NCI-H226 (cell line): ENCODE measurements at regions not wholly inside any gene's neighbourhood (a gene's known extent, or its start where the extent isn't known, plus 50 kb on each side); places are given as distances from the start of the nearest gene placed in this dataset.
"Not testable (repeated sequence)": the region's sequence is repeated elsewhere in the genome, so short reads cannot be mapped to it uniquely, and the experiment has no call there.

Experiments
- DNase-seq: peaks from one replicate; pipeline ENCODE4 v3.0.0-alpha.2; 2015

DNA sequence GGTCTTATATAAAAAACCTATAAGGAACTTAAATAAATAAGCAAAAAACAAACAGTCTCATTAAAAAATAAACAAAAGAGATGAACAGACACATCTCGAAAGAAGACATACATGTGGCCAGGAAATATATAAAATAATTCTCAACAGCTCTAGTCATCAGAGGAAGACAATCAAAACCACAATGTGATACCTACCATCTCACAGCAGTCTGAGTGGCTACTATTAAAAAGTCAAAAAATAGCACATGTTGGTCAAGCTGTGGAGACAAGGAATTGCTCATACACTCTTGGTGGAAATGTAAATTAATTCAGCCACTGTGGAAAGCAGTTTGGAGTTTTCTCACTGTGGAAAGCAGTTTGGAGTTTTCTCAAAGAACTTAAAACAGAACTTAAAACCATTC is 100.3 kb upstream of the ADAMTS5 start:
- no peak for DNase-seq

DNA sequence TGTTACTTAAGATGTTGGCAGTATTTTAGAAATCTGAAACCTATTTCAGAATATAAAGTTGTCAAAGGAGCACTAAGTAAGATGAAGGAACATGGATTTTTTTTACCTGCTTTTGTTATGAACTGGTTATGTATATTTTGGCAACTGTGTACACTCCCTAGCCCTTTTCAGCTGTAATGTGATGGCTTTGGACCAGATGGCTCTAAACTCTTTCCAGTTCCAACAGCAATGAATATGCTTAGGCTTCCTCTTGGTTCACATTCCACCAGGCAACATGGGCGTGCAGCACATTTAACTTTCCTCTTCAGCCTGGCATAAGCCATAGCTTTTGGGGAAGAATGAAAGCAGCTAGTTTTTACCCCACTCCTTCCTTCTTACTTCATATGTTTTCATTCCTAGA is 95.6 kb upstream of the ADAMTS5 start:
- no peak for DNase-seq

DNA sequence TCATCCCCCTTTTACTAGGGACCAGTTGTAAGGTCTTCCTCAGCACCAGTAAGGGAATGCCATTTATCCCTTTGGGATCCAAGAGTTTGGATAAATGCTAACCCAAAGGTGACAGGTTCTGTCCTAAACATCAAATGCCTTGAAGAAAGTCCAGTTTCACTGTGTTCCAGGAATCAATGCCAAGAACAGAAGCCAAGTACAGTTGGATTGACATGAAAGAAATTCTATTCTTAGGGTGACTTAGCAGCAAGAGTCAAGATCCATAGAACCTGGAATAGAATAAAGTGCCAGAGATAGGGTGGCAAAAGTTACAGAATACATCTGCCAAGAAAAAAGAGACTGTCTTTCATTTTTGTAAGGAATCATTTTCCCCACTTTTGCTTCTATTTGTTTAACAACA is 94.9 kb upstream of the ADAMTS5 start:
- DNase-seq = no peak

DNA sequence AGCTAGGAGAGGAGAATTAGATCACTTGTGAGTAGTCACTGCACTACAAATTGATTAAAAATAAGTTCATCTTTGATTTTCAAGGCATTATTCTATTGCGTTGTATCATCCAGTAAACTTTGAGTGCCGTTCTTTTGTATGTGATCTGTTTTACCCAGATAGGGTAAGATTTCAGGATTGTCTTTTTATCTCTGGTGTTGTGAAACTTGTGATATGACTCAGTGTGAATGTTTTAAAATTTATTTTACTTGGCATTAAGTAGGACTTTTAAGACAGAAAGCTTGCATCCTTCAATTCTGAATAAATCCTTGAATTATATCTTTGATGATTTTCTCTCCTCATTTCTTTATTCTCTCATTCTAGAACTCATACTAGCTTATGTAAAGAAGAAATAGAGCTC is 93.3 kb upstream of the ADAMTS5 start:
- DNase-seq = peak; percentile 68

DNA sequence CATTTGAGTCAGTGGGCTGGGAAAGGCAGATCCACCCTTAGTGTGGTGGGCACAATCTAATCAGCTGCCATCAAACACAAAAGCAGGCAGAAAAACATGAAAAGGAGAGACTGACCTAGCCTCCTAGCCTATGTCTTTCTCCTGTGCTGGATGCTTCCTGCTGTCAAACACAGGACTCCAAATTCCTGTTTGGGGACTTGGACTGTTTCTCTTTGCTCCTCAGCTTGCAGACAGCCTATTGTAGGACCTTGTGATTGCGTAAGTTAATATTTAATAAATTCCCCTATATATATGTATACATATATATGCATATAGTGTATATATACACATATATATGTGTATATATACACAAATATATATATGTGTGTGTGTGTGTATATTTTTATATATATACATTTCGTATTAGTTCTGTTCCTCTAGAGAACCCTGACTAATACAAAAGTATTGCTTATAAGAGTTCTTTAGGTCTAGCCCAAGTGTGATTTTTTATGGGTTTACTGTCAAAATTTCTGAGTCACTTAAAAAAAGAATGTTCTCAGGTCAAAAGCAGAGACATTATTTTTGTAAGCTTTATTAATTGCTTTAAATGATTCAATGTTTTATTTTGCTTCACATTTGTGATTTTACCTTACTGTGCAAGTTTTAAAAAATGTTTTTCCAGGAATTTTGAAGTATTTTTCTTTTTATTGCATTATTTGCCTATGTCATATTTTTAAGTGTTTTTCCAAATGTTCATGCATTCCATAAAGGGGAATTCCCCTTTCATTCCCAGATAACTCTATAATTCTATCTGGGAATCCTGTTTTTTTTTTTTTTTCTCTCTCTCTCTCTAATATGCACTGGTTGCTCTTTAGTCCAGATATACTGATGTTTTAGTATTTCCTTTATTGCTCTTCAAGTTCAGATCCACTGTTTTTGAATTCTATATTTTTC is 92.1 kb upstream of the ADAMTS5 start:
- peak; percentile 45 for DNase-seq

DNA sequence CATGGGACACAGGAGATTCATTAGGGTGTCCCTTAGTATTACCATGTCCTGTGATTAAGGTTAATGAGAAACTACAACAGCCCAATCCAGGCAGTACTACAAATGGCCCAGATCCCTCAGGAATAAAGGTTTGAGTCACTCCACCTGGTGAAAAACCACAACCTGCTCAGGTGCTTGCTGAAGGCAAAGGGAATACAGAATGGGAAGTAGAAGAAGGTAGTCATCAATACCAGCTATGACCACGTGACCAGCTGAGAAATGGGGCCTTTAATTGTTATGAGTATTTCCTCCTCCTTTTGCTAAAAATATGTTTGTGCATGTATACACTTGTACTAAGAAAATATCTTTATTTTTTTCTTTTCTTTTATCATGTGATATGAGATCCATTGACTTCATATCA is 91.1 kb upstream of the ADAMTS5 start:
- no peak for DNase-seq

DNA sequence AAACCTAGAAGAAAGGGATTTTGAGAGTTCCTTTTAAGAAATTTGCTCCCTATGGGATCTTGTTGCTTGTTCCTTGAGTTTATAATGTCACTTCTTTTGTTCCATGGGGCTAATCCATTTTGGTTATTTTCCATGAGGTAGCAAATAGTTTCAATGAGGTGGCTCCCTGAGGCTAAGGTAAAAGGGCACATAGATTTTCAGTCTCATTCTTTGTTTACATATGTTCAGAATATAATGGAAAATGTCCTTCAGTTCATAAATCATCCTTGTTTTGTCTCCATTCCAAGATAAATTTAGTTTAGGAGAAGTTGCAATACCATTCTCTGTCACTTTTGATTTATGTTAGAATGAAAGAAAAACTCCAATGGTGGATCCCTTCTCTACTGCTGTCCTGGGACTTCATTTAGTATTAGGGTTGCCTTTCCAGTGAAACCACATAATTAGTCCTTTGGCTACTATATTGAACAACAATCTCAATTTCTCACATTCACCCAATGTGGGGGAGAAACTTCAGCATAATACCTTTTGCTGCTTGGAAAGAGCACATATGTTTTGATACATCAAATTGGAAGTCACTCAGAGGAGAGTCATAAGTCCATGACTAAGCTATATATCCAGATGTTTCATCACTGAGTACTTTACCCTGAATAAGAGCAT is 80.9 kb upstream of the ADAMTS5 start:
- peak; percentile 46 for DNase-seq

DNA sequence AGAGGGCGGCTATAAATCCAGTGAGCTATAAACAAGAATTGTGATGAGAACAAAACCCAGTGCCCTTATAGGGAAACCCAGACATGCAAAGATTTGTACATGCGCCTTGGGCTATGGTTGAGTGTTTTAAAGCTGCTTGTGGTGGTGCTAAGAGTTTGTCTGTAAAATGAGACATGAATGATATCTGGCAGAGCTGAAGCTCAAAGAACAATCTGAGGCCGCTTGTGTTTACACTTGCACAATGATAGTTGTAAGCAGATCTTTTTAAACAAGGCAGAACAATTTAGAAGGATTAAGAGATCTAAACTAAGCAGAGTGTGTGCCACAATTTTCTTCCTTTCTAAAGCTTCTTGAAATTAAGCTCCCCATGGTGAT is 80.4 kb upstream of the ADAMTS5 start:
- DNase-seq = peak; percentile 10

DNA sequence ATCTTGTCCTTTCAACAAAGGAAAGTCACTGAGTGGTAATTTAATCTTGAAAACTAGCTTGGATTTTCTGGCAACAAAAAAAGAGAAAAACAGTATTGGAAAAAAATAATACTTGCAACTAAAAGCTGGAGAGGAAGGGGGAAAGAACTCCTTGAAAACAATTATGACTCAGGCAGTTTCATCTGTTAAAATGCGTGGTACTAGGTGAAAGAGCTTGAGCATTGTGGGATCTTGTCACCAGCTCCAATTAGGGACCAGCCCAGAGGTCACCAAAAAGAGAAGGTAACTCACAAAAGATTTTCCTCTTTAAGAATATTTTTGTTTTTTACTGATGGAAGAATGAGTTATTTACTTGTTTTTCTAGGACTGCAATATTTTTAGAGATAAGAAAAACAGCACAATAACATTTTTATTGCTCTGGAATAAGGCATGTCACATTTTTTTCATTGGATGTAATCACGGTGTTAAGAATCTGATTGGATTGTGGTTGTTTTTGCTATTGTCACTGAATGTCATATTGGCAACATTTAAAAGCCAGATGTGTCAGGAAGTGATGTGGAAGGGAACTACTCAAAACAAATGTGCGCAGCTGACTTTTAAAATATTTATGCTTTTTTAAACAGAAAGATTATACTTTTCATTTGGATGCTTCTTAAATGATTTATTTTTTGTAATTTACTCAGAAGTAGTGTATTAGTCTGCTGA is 78.5 kb upstream of the ADAMTS5 start:
- no peak for DNase-seq

DNA sequence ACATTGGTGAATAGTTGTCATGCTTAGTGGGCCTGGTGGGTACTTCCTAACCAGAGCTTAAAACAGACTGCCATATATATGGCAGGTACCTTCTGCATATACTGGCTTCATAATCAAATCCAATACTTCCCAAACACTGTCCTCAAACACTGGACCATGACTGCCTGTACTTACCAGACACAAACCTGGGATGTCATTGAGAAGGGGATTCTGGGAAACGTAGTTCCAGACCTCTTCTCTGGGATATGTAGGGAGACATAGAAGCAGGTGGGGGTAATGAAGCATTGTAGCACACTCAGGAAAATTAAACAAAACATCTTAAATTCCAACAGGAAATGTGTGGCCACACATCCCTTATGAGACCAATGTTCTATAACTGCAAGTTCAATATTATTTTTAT is 76.5 kb upstream of the ADAMTS5 start:
- no peak for DNase-seq

DNA sequence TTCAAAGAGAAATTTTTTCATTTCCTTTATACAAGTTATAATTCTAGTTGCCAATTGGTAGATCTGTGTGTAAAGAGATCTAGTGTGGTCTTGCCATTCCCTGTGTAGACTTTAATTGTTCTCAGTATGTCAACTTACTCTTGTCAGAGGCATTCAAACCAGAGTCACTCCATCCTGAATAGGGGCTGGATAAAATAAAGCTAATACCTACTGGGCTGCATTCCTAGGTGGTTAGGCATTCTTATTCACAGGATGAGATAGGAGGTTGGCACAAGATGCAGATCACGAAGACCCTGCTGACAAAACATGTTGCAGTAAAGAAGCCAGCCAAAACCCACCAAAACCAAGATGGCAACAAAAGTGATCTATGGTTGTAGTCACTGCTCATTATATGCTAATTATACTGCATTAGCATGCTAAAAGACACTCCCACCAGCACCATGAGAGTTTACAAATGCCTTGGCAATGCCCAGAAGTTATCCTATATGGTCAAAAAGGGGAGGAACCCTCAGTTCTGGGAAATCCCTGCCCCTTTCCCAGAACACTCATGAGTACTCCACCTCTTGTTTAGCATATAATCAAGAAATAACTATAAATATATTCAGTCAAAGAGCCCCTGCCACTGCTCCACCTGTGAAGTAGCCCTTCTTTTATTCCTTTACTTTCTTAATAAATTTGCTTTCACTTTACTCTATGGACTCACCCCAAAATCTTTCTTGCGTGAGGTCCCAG is 74.0 kb upstream of the ADAMTS5 start:
- DNase-seq = peak; percentile 66

DNA sequence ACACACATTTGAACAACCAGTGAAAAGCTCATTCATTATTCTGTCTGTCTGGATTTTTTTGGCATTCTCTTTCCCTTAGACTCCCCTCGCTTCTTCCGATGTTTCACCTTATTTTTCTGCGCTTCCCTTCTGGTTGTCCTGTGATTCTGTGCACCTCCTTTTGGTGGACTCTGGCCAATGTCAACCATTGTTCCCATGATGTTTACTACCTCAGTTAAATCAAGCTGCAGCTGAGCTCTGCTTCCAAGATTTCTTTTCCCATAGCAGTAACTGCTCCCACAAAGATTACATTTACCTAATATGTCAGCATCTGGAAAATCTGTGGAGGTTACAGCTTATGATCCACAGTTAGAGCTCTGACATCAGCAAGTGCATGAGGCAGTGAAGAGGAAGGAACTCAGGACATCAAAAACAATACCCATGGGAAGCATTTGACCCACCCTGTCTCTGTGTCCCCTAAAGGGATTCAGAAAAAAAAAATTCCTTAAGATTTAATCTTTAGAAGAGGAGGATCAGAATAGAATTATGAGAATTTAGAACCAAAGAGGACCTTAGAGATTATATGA is 69.9 kb upstream of the ADAMTS5 start:
- DNase-seq = no peak

DNA sequence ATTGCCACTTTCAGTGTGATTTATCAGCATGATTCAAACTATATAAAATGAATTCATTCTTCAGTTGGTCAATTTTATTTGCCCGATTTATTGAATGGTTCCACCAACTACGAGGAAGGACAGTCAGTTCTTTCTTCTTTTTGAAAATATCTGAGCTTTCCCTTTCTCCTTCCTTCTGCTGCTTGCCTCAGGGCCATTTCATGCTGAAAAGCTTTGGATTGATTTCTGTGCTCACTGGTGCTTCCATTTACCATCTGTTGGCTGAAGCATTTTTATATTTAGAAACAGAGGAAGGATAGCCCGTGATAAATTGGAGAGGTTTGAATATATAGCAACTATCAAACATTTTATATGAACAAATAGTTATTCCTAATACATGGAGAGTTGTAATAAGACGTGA is 68.9 kb upstream of the ADAMTS5 start:
- no peak for DNase-seq

DNA sequence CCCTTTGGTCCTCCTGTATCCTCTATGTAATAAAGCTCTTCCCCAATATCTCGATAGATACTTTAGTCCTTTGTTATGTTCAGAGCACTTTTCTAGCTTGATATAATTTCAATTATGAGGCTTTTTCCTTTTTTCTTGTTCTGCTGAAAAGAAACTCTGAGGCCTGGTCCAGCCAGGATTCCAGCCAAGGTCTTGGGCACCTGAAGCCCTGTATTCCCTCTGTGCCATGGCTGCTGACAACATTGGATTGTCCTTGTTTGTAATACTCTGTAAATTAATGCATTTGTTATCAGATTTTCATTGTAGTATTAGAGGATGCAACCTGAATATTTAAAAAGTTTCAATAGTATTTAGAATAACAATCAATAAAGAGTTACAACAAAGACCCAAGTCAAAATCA is 67.9 kb upstream of the ADAMTS5 start:
- no peak for DNase-seq

DNA sequence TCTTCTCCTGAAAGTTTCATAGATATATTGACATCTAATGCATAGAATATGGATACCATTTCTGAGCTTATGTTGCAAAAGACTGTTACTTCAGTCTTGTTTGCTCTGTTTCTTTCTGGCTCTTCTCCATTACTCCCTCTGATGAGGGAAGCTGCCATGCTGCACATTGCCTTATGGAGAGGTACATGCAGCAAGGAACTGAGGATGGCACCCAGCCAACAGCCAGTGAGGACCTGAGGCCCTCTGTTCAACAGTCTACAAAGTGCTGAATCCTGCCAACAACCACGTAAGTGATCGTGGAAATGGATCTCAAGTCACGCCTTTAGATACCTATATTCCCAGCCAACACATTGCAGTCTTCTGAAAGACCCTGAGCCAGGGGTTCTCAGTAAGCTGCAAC is 66.6 kb upstream of the ADAMTS5 start:
- no peak for DNase-seq

DNA sequence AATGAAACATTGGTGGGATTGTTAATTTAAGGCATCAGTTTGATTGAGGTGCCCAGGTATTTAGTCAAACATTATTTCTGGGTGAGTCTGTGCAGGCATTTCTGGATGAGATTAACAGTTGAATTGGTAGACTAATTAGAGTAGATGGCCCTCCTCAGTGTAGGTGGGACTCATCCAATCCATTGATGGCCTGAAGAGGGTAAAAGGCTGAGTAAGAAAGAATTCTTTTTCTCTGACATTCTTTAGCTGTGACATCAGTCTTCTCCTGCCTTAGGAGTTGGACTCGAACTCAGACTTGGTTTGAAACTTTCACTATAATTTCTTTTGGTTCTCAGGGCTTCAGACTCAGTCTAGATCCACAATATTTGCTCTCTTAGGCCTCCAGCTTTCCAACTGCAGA is 59.6 kb upstream of the ADAMTS5 start:
- peak; percentile 61 for DNase-seq

DNA sequence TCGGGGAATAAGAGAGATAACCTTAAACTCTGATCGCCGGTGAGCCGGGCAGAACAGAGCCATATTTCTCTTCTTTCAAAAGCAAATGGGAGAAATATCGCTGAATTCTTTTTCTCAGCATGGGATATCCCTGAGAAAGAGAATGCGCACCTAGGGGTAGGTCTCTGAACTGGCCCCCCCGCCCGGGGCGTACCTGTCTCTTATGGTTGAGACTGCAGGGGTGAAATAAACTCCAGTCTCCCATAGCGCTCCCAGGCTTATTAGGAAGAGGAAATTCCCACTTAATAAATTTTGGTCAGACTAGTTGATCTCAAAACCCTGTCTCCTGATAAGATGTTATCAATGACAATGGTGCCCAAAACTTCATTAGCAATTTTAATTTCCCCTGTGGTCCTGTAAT is 58.8 kb upstream of the ADAMTS5 start:
- not testable (repeated sequence) for DNase-seq

DNA sequence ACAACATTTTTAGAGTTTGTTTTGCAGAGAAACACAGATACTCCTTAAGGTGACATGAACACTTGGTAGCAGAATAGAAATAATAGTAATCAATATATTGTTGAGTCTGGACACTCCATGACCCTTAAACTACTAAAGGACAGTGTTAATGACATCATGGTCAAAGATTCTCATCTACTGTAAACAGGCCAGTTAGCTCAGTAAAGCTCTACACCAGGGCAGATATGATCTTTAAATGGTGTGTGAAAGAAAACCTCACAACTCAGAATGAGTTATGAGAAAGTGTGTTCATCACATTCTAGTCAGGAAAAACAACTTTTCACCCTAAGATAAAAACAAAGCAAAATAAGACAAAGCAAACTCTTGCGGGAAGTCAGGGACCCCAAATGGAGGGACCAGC is 58.1 kb upstream of the ADAMTS5 start:
- DNase-seq = no peak

DNA sequence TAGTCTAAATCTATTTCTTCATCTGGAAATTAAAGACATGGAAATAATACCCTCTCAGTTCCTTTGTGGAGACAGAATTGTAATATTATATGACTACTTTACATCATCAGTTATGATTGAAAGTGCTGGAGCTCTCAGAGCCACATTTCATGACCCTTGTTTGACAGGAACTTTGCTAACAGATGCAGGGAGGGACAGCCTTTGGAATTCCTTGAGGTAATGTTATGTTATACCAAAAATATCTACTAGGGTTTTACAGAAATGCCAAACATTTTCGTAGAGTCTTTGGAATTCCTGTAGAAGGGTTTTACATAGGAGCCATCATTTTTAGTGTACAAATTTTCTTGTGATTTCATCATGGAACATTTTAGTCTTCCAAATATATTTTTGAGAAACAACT is 57.4 kb upstream of the ADAMTS5 start:
- peak; percentile 67 for DNase-seq

DNA sequence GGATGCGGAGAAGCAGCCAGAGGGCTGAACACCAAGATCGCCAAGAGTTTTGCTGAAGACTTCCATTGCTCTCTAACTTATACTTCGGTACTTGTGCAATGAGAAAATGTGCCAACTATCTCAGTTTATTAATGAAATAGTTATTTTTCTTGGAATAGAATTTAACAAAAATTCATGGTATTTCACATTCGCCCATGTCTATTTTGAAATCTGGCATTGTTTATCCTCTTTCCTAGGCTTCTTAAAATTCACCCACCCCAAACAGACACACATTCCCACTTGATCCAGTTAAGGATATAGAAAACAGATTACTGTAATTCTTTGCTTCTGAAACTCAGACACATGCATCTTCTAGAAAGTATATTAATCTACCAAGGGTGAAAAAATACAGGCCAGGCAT is 56.3 kb upstream of the ADAMTS5 start:
- DNase-seq = no peak

DNA sequence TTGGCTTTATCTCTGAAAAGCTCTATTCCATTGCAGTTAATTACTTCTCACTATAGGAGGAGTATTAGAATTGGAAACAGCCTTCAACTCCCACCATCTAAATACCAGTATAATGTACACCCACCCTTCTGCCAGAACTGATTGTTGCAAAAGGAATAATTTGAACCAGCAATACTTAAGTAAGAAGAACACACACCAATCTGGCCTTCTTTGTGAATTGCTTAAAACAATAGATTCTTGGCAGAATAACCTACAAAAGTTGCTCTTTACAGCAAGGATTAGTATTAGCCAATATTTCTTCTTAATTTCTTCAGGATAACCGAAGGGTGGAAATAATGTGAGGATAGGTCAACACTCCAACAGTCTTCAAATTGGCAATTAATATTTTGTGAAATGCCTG is 54.9 kb upstream of the ADAMTS5 start:
- DNase-seq = no peak

DNA sequence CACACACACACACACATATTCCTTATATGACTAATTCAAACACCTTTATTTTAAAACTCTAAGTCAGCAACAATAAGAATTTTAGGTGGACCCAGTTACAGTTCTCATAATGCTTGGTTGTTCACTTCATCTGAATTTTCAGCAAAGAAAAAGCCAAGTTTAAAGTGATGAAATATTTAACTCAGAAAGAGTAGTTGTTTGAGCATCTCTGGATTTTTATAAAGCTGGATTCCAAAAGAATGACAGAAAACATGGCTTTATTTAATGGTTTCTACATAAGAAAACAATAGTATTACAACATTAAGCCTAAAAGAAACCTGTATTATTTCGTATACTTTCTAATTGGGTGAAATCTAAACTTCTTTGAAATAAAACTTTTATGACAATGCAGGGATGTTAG is 54.2 kb upstream of the ADAMTS5 start:
- DNase-seq = no peak

DNA sequence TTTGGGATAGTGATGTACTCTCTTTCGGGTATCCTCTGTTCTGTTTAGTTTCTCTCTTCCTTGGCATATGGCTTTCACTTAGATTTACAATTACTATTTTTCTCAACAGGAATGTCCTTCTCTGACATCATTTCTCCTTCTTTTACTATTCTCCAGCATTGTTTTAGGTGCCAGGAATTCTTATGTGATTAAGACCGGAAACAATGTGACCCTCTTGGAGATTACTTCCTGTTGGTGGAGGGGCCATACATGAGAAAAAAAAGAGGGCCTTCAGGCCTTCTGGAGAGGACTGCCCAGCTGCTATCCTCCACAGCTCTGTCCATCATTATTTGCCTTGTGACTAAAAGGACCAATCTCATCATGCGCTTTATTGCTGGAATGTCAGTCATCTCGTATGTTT is 50.4 kb upstream of the ADAMTS5 start:
- DNase-seq = peak; percentile 15
